Common myeloid progenitor, CD34-positive (primary cell): ENCODE measurements at regions not wholly inside any gene's neighbourhood (a gene's known extent, or its start where the extent isn't known, plus 50 kb on each side); places are given as distances from the start of the nearest gene placed in this dataset.
"Not testable (repeated sequence)": the region's sequence is repeated elsewhere in the genome, so short reads cannot be mapped to it uniquely, and the experiment has no call there.

Experiments
- CTCF ChIA-PET: fragments of 350-600 bp; sonication (Branson Sonifier 250); formaldehyde crosslinking; loops from one replicate; lab custom pipeline; 2021; ENCODE audit warnings: antibody characterized with exemption; lab: Charles Lee
- POLR2A ChIA-PET: fragments of 350-600 bp; sonication (Branson Sonifier 250); formaldehyde crosslinking; loops from one replicate; lab custom pipeline; 2021; ENCODE audit warnings: antibody characterized with exemption; lab: Charles Lee
- DNase-seq, 3 donors: peaks; one replicate each; pipeline versions ENCODE4 v3.0.0 to v3.0.0-alpha.2; 2013
- H3K27ac ChIP-seq, 2 experiments: 1 replicate in 1 of 2; 2 replicates in 1 of 2; pipeline ENCODE4 v1.7.0; 2013; ENCODE audit warnings: inconsistent platforms in 2 of 2, low read length in 2 of 2, mild to moderate bottlenecking in 2 of 2, low read depth in 1 of 2, moderate library complexity in 1 of 2; ENCODE audit not compliant: severe bottlenecking in 2 of 2, insufficient read depth in 1 of 2, poor library complexity in 1 of 2
- H3K27me3 ChIP-seq, 5 experiments: replicated peaks in 2 of 5; 1 replicate in 3 of 5; 2 replicates in 2 of 5; pipeline versions ENCODE4 v1.6.1 to v1.7.0; 2013; ENCODE audit warnings: low read length in 4 of 5, mild to moderate bottlenecking in 2 of 5, moderate library complexity in 2 of 5, inconsistent platforms in 1 of 5; ENCODE audit not compliant: insufficient read depth in 5 of 5, control insufficient read depth in 4 of 5
- H3K36me3 ChIP-seq, 4 experiments: 1 replicate in 2 of 4; 2 replicates in 2 of 4; pipeline versions ENCODE4 v1.6.1 to v1.7.0; 2013; ENCODE audit warnings: low read length in 3 of 4, control low read depth in 1 of 4, mild to moderate bottlenecking in 1 of 4; ENCODE audit not compliant: control insufficient read depth in 4 of 4, insufficient read depth in 4 of 4
- H3K4me1 ChIP-seq, 4 experiments: 1 replicate in 3 of 4; 2 replicates in 1 of 4; pipeline versions ENCODE4 v1.6.1 to v1.7.1; 2013; ENCODE audit warnings: low read length in 3 of 4, mild to moderate bottlenecking in 3 of 4, control low read depth in 1 of 4, inconsistent platforms in 1 of 4, moderate library complexity in 1 of 4; ENCODE audit not compliant: control insufficient read depth in 4 of 4, insufficient read depth in 4 of 4; ENCODE audit errors: control extremely low read depth in 1 of 4
- H3K4me3 ChIP-seq, 7 experiments: 1 replicate in 4 of 7; 2 replicates in 3 of 7; pipeline versions ENCODE4 v1.5.1 to v1.7.0; 2013; ENCODE audit warnings: mild to moderate bottlenecking in 7 of 7, low read length in 6 of 7, moderate library complexity in 6 of 7, inconsistent platforms in 2 of 7, low read depth in 2 of 7, control low read depth in 1 of 7; ENCODE audit not compliant: insufficient read depth in 4 of 7, control insufficient read depth in 1 of 7; ENCODE audit errors: extremely low read depth in 1 of 7
- H3K9me3 ChIP-seq, 5 experiments: 1 replicate in 4 of 5; 2 replicates in 1 of 5; pipeline versions ENCODE4 v1.6.1 to v1.7.1; 2013; ENCODE audit warnings: low read length in 4 of 5, mild to moderate bottlenecking in 2 of 5, inconsistent platforms in 1 of 5, low read depth in 1 of 5, moderate library complexity in 1 of 5; ENCODE audit not compliant: control insufficient read depth in 4 of 5, insufficient read depth in 2 of 5; ENCODE audit errors: control extremely low read depth in 1 of 5
- WGBS: methylation state at CpG from one replicate; pipeline ENCODE4 v1.1.5; 2013; ENCODE audit not compliant: insufficient coverage; 5-methylcytosine and 5-hydroxymethylcytosine counted together

DNA sequence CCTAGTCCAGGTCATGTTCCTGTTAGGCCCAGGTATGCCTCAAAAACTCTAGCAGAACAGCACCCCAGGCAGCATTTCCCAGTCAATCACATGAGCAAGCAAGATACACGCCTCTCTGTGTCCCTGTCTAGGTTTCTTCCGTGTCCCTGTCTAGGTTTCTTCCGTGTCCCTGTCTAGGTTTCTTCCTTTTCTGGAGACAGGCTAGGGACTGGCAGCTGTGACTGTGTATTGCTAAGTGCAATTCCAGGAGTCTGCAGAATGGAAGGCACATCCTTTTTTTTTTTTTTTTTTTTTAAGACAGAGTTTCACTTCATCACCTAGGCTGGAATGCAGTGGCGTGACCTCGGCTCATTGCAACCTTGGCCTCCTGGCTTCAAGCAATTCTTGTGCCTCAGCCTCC, 77.6 kb downstream of the SETD4 start:
- DNase-seq = no peak
- no peak overlapping the region for H3K4me3 ChIP-seq
- ChIA-PET CTCF (interaction anchor here (0.8 to 1.3 kb wide), 2 partner anchors 16 to 32 kb away, joined by 3 read pairs; no protein-coding TSS in a partner anchor), POLR2A (interaction anchor here (0.7 kb wide), 1 partner anchor 13 kb away, joined by 3 read pairs; no protein-coding TSS in a partner anchor)
- H3K4me1 ChIP-seq = no peaks in the 10 kb centered on the region
- WGBS = 100% methylated on average over 2 of the region's 5 CpGs
- peaks cover 0 to 13% (median 3%) of the 10 kb centered on the region in 5 experiments for H3K9me3 ChIP-seq
- no peaks in the 10 kb centered on the region for H3K36me3 ChIP-seq
- no peak overlapping the region for H3K27ac ChIP-seq
- peaks cover 0 to 47% (median 8%) of the 10 kb centered on the region in 5 experiments for H3K27me3 ChIP-seq

- ChIA-PET POLR2A (no interaction called here), CTCF (no interaction called here)
- Histone ChIP-seq H3K4me1 (no peaks in the 10 kb centered on the region), H3K27ac (no peak overlapping the region), H3K9me3 (peaks cover 0 to 13% (median 3%) of the 10 kb centered on the region in 5 experiments), H3K36me3 (no peaks in the 10 kb centered on the region), H3K27me3 (peaks cover 0 to 39% (median 8%) of the 10 kb centered on the region in 5 experiments), H3K4me3 (no peak overlapping the region)
- 85% methylated on average over 7 of the region's 11 CpGs for WGBS
- no peak for DNase-seq
Observed at GRCh38 chr21:35981514-35982070, 78.7 kb downstream of the SETD4 start.

- POLR2A ChIA-PET = no interaction called here
- 94% methylated on average over 3 of the region's 5 CpGs for WGBS
- no peak overlapping the region for H3K27ac ChIP-seq
- H3K9me3 ChIP-seq = peaks cover 0 to 13% (median 3%) of the 10 kb centered on the region in 5 experiments
- DNase-seq = no peak
- no peaks in the 10 kb centered on the region for H3K36me3 ChIP-seq
- peaks cover 0 to 35% (median 9%) of the 10 kb centered on the region in 5 experiments for H3K27me3 ChIP-seq
- no peak overlapping the region for H3K4me3 ChIP-seq
- CTCF ChIA-PET = no interaction called here
- no peaks in the 10 kb centered on the region for H3K4me1 ChIP-seq
Observed at GRCh38 chr21:35980821-35981220, 79.5 kb downstream of the SETD4 start.

GRCh38 chr21:35977860-35978259, 82.5 kb downstream of the SETD4 start:
- H3K27me3 ChIP-seq = peaks cover 0 to 23% (median 9%) of the 10 kb centered on the region in 5 experiments
- POLR2A ChIA-PET, H3K9me3 ChIP-seq, H3K27ac ChIP-seq, DNase-seq, H3K36me3 ChIP-seq, H3K4me3 ChIP-seq, H3K4me1 ChIP-seq: not testable (repeated sequence)
- 73% methylated on average over 5 of the region's 7 CpGs for WGBS
- CTCF ChIA-PET = interaction anchor here (1.5 kb wide), 1 partner anchor 9 kb away, joined by 4 read pairs; no protein-coding TSS in a partner anchor

GRCh38 chr21:35976929-35977328, 83.4 kb downstream of the SETD4 start:
- POLR2A ChIA-PET = no interaction called here
- H3K27me3 ChIP-seq = peaks cover 0 to 15% (median 4%) of the 10 kb centered on the region in 5 experiments
- H3K4me1 ChIP-seq = no peaks in the 10 kb centered on the region
- DNase-seq = no peak
- whole genome bisulfite sequencing = 84% methylated on average over 3 of the region's 3 CpGs
- no peak overlapping the region for H3K27ac ChIP-seq
- H3K9me3 ChIP-seq = peaks cover 0 to 7% (median 3%) of the 10 kb centered on the region in 5 experiments
- CTCF ChIA-PET = interaction anchor here (1.5 kb wide), 1 partner anchor 10 kb away, joined by 4 read pairs; no protein-coding TSS in a partner anchor
- no peaks in the 10 kb centered on the region for H3K36me3 ChIP-seq
- no peak overlapping the region for H3K4me3 ChIP-seq

DNA sequence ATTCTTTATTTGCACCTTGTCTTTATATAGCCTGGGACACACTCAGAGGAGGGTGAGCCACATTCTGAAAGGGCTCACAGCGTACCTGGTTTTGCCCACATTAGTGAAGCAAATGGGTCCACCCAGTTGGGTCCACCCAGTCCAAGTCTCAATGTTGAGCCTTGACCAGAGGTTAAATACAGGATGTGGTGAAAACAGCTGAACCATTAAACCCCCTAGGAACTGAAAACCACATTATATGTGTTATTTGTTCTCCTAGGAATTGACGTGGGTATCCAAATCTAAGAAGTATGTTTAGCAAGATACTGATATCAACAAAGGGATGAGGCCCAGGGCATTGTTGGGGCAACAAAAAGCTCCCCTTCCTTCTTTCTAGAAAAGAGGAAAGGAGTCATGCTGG, 83.8 kb downstream of the SETD4 start:
- Histone ChIP-seq H3K27me3 (peaks cover 0 to 14% (median 3%) of the 10 kb centered on the region in 5 experiments), H3K36me3 (no peaks in the 10 kb centered on the region), H3K4me3 (no peak overlapping the region), H3K9me3 (peaks cover 0 to 7% (median 3%) of the 10 kb centered on the region in 5 experiments), H3K27ac (no peak overlapping the region), H3K4me1 (no peaks in the 10 kb centered on the region)
- 100% methylated on average over 1 of the region's 2 CpGs for WGBS
- ChIA-PET CTCF (interaction anchor here (1.5 kb wide), 1 partner anchor 10 kb away, joined by 4 read pairs; no protein-coding TSS in a partner anchor), POLR2A (no interaction called here)
- DNase-seq = no peak

DNA sequence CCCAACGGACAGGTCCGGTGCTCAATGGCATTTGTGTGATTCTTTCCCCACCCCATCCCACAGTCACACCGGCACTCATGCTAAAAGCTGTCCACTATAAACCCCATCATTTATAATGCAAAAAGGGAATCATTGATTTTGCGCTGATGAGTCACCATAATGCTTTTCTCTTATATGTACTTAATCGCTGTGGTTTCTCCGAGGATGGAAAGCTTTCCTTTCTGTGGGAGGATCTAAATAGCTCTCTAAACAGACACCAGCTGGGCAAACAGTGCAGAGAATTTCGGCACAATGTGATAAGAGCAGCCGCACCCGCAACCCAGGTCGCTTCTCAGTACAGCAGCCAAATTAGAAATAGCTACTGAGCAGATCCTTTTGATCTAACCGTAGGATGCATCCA, 85.6 kb downstream of the SETD4 start:
- 94% methylated on average over 3 of the region's 11 CpGs for WGBS
- ChIA-PET CTCF (interaction anchor here (0.9 kb wide), 1 partner anchor 14 kb away, joined by 3 read pairs; no protein-coding TSS in a partner anchor), POLR2A (no interaction called here)
- DNase-seq = no peak
- Histone ChIP-seq H3K4me1 (no peaks in the 10 kb centered on the region), H3K36me3 (no peaks in the 10 kb centered on the region), H3K27ac (no peak overlapping the region), H3K27me3 (peaks cover 0 to 10% (median 2%) of the 10 kb centered on the region in 5 experiments), H3K4me3 (no peak overlapping the region), H3K9me3 (peaks cover 0 to 7% (median 3%) of the 10 kb centered on the region in 5 experiments)
